Endothelial cell (in vitro differentiated cells): ENCODE measurements at regions not wholly inside any gene's neighbourhood (a gene's known extent, or its start where the extent isn't known, plus 50 kb on each side); places are given as distances from the start of the nearest gene placed in this dataset.

Experiments
- DNase-seq: peaks from one replicate; pipeline ENCODE4 v3.0.0; 2021; ENCODE audit warnings: low spot score
- H3K27ac Mint-ChIP-seq: one replicate; pipeline ENCODE4 v1.8.0; 2021; ENCODE audit warnings: mixed read lengths, inconsistent platforms; ENCODE audit not compliant: unreplicated experiment
- H3K27me3 Mint-ChIP-seq: one replicate; pipeline ENCODE4 v1.8.0; 2021; ENCODE audit warnings: mild to moderate bottlenecking, moderate library complexity, mixed read lengths, inconsistent platforms; ENCODE audit not compliant: unreplicated experiment
- H3K36me3 Mint-ChIP-seq: one replicate; pipeline ENCODE4 v1.8.0; 2021; ENCODE audit warnings: mild to moderate bottlenecking, low read depth, mixed read lengths, inconsistent platforms; ENCODE audit not compliant: unreplicated experiment
- H3K4me1 Mint-ChIP-seq: one replicate; pipeline ENCODE4 v1.8.0; 2021; ENCODE audit warnings: mild to moderate bottlenecking, mixed read lengths, inconsistent platforms; ENCODE audit not compliant: unreplicated experiment
- H3K4me3 Mint-ChIP-seq: one replicate; pipeline ENCODE4 v1.8.0; 2021; ENCODE audit warnings: mild to moderate bottlenecking, mixed read lengths, inconsistent platforms; ENCODE audit not compliant: unreplicated experiment
- H3K9me3 Mint-ChIP-seq: one replicate; pipeline ENCODE4 v1.8.0; 2021; ENCODE audit warnings: mixed read lengths, inconsistent platforms; ENCODE audit not compliant: unreplicated experiment
- CTCF ChIP-seq: fragments of 200-600 bp; sonication (generic); IDR thresholded peaks from one replicate; pipeline ENCODE4 v1.5.0; 2021; ENCODE audit warnings: antibody characterized with exemption; ENCODE audit not compliant: unreplicated experiment

- no peak overlapping the region for H3K27ac Mint-ChIP-seq
- no peak overlapping the region for H3K4me3 Mint-ChIP-seq
- no peaks in the 10 kb centered on the region for H3K4me1 Mint-ChIP-seq
- no peaks in the 10 kb centered on the region for H3K36me3 Mint-ChIP-seq
- no peak for TF ChIP-seq CTCF
- peaks cover 7% of the 10 kb centered on the region for H3K27me3 Mint-ChIP-seq
- DNase-seq = no peak
- H3K9me3 Mint-ChIP-seq = no peaks in the 10 kb centered on the region
Measured at GRCh38 chr5:1657161-1657741, 133.5 kb upstream of the LPCAT1 start.

GRCh38 chr5:1656271-1656975, 132.7 kb upstream of the LPCAT1 start:
- Mint-ChIP-seq H3K9me3 (no peaks in the 10 kb centered on the region), H3K4me1 (no peaks in the 10 kb centered on the region), H3K27me3 (peaks cover 5% of the 10 kb centered on the region), H3K4me3 (no peak overlapping the region), H3K27ac (no peak overlapping the region), H3K36me3 (no peaks in the 10 kb centered on the region)
- TF ChIP-seq CTCF = no peak
- no peak for DNase-seq

GRCh38 chr5:1655496-1656270, 131.9 kb upstream of the LPCAT1 start:
- no peak for TF ChIP-seq CTCF
- Mint-ChIP-seq H3K4me3 (no peak overlapping the region), H3K27me3 (peaks cover 3% of the 10 kb centered on the region), H3K27ac (no peak overlapping the region), H3K36me3 (no peaks in the 10 kb centered on the region), H3K9me3 (no peaks in the 10 kb centered on the region), H3K4me1 (no peaks in the 10 kb centered on the region)
- DNase-seq = no peak

GRCh38 chr5:1654786-1655495, 131.2 kb upstream of the LPCAT1 start:
- Mint-ChIP-seq H3K9me3 (no peaks in the 10 kb centered on the region), H3K27ac (no peak overlapping the region), H3K27me3 (peaks cover 5% of the 10 kb centered on the region), H3K4me1 (no peaks in the 10 kb centered on the region), H3K4me3 (no peak overlapping the region), H3K36me3 (no peaks in the 10 kb centered on the region)
- no peak for TF ChIP-seq CTCF
- no peak for DNase-seq
